Activated T-helper 1 cell treated with anti-CD3 and anti-CD28 coated beads, Interleukin-12 subunit alpha, Interleukin-12 subunit beta, Interleukin-2, Interleukin-4 antibody, amounts not matched to agents 30 ng/mL and 10 ng/mL and 1 ng/mL, durations not matched to agents 14 hours and 24 hours and 36 hours (primary cell): ENCODE measurements at regions not wholly inside any gene's neighbourhood (a gene's known extent, or its start where the extent isn't known, plus 50 kb on each side); places are given as distances from the start of the nearest gene placed in this dataset.

ENCODE experiments used
- DNase-seq: peaks from one replicate; pipeline ENCODE4 v3.0.0; 2021; ENCODE audit warnings: low spot score
- H3K27ac Mint-ChIP-seq: one replicate; pipeline ENCODE4 v1.8.0; 2021; ENCODE audit warnings: mild to moderate bottlenecking, mixed read lengths
- H3K27me3 Mint-ChIP-seq: one replicate; pipeline ENCODE4 v1.8.0; 2022; ENCODE audit warnings: mild to moderate bottlenecking, moderate library complexity, mixed read lengths; ENCODE audit not compliant: insufficient read depth
- H3K36me3 Mint-ChIP-seq: one replicate; pipeline ENCODE4 v1.8.0; 2021; ENCODE audit warnings: low read depth, mixed read lengths
- H3K4me1 Mint-ChIP-seq: one replicate; pipeline ENCODE4 v1.8.0; 2021; ENCODE audit warnings: low read depth, mixed read lengths
- H3K4me3 Mint-ChIP-seq: one replicate; pipeline ENCODE4 v1.8.0; 2021; ENCODE audit warnings: mild to moderate bottlenecking, moderate library complexity, mixed read lengths
- H3K9me3 Mint-ChIP-seq: one replicate; pipeline ENCODE4 v1.8.0; 2021; ENCODE audit warnings: mixed read lengths
- intact Hi-C: fragments of 100-400 bp; cut with micrococcal nuclease; formaldehyde crosslinking; loops from one replicate; pipeline ENCODE4 v1.15.1; 2024

DNA sequence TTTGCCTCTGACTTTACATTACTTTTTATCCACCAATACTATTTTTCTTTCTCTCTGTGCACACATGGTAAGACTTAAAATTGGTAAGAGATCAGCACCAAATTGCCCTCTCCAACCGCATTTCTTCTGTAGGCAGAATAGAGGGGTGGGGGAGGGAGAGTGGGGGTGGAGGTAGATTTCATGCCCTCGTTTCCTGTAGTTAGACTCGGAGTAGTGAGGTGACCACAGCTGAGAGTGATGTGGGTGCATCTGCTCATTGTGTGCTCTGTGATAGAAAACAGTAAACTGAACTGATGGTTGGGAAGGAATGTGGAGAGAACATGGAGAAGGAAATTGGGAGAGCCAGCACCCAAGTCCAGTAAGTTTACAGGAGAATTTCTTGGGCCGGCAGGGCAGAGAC lies 498.3 kb downstream of the IRX1 start:
- Mint-ChIP-seq H3K36me3 (no peaks in the 10 kb centered on the region), H3K27me3 (no peaks in the 10 kb centered on the region), H3K27ac (no peak overlapping the region), H3K4me3 (no peak overlapping the region), H3K9me3 (peaks cover 10% of the 10 kb centered on the region), H3K4me1 (no peaks in the 10 kb centered on the region)
- DNase-seq: no peak
- intact Hi-C loops: no loop called here

DNA sequence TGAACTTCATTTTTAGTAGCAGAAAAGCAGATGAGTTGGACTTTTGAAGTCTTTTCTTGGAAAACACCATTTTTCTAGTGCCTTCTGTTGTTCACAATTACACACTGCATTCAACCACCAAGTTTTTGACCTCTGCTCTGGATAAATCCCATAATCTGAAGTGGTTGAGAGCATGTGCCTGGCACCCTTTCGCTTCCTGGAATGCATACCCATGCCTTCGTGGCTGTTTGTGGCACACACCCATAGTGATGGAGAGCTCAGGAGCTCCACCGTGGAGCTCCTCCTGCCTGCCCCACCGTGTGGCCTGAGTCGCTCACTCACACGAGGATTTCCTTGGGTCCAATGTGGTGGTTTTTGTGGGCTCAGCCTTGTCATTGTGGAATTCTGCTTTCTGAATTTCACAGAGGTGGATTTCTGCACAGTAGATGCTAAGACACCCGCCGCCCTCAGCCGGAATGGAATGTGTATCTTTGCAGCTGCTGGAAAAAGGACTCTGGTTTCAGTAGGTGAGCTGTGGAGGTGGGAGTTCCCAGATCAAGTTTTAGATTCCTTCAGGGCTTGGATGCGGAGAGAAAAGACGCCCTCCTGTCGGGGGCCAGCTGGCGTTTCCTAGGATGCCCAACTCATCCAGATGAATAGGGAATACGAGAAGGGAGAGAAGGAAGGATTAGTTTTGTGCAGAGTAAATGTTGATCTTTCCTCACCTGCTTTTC lies 500.4 kb downstream of the IRX1 start:
- Mint-ChIP-seq H3K4me3 (no peak overlapping the region), H3K27me3 (no peaks in the 10 kb centered on the region), H3K4me1 (no peaks in the 10 kb centered on the region), H3K27ac (no peak overlapping the region), H3K36me3 (no peaks in the 10 kb centered on the region), H3K9me3 (peaks cover 10% of the 10 kb centered on the region)
- no peak for DNase-seq
- intact Hi-C loops: no loop called here

DNA sequence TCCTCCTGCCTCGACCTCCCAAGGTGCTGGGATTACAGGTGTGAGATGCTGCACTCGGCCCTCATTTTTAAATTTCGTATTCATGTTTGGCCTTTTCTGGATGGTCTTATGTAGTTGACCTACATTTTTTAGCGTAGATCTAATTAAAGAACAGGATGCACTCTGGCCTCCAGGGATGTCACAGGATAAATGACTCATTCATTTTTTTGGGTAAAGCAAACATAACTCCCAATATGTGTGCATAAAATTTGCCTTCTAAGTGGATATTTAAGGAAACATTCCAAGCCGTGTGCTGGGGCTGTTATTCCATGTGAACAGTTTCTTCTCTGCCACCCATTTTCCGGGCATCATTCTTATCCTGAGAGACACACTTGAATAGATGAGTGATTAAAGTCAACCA lies 501.6 kb downstream of the IRX1 start:
- no peak overlapping the region for H3K27ac Mint-ChIP-seq
- DNase-seq: no peak
- no peaks in the 10 kb centered on the region for H3K4me1 Mint-ChIP-seq
- no peak overlapping the region for H3K4me3 Mint-ChIP-seq
- H3K27me3 Mint-ChIP-seq: no peaks in the 10 kb centered on the region
- intact Hi-C loops: no loop called here
- H3K36me3 Mint-ChIP-seq: no peaks in the 10 kb centered on the region
- H3K9me3 Mint-ChIP-seq: peaks cover 10% of the 10 kb centered on the region

DNA sequence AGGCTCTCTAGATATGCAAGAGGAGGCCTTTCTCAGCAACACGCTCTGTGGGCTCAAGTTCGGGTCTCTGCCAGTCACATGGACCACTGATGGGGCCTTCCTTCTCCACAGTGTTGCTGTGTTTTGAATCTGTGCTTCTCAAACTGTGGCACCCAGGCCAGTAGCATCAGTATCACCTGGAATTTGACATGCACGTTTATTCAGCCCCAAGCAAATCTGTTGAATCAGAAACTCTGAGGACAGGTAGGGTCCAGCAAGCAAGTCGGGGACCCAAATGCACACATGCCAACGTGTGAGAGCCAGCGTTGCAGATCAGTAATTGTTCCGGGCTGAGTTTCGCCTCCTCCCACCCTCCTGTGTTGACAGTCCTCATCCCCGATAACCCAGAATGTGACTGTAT lies 502.6 kb downstream of the IRX1 start:
- DNase-seq: no peak
- Mint-ChIP-seq H3K4me3 (no peak overlapping the region), H3K36me3 (no peaks in the 10 kb centered on the region), H3K27me3 (no peaks in the 10 kb centered on the region), H3K9me3 (peaks cover 10% of the 10 kb centered on the region), H3K4me1 (no peaks in the 10 kb centered on the region), H3K27ac (no peak overlapping the region)
- intact Hi-C loops: no loop called here

DNA sequence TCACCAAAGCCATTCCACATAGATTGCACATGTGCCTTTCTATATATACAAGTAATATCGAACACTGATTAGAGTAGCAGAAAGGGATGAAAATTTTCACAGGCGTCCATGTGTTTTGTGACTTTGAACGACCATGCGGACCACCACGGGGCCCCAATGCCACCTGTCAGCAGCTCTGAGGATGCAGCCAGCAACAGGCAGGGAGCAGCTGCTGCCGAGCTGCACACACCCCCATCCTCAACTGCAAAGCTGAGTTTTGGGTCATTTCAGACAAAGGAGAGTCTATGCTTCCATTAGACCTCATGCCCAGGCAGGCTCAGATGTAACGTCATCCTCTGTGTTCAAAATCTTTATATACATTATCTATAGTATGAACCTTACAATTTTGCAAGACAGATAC lies 503.8 kb downstream of the IRX1 start:
- Mint-ChIP-seq H3K27ac (no peak overlapping the region), H3K9me3 (peaks cover 6% of the 10 kb centered on the region), H3K4me1 (no peaks in the 10 kb centered on the region), H3K4me3 (no peak overlapping the region), H3K36me3 (no peaks in the 10 kb centered on the region), H3K27me3 (no peaks in the 10 kb centered on the region)
- no peak for DNase-seq
- intact Hi-C loops: no loop called here

DNA sequence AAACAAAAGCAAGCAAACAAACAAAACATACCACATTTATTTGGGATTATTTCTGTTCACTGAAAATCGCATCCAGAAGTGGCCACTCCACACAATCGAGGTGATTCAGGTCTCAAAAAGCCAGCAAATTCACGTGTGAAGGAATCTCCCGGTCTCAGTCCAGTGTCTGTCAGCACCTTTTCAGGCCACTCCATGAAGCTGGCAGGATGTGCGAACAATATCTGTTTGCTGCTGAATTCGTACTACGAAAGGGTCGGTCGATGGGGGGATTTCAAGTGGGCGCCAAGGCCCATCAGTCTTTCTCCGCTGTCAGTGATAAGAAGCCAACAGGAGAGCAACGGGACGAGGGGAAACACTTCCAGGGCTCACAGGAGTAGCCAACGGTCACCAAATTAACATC lies 505.1 kb downstream of the IRX1 start:
- peaks cover 2% of the 10 kb centered on the region for H3K9me3 Mint-ChIP-seq
- H3K27ac Mint-ChIP-seq: no peak overlapping the region
- no peaks in the 10 kb centered on the region for H3K4me1 Mint-ChIP-seq
- H3K27me3 Mint-ChIP-seq: no peaks in the 10 kb centered on the region
- DNase-seq: no peak
- no peak overlapping the region for H3K4me3 Mint-ChIP-seq
- no peaks in the 10 kb centered on the region for H3K36me3 Mint-ChIP-seq
- intact Hi-C loops: no loop called here

DNA sequence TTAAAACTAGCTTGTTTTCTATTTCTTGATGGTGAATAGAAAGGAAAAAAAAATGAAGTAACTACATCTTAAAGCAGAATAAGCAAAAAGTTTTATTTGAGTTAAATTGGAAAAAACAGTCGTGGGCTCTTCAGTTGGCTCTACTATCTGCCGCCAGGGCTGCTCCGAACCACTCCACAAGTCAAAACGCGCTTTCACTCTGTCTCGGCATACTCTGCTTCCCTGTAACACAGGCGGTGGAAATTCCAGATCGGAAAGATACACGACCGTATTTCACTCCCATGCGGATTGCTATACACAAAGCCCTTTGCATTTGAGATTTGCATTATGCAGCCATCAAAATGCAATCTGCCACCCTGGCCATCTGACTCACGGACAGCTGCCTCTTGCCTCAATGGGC lies 505.6 kb downstream of the IRX1 start:
- no peak overlapping the region for H3K4me3 Mint-ChIP-seq
- H3K9me3 Mint-ChIP-seq: no peaks in the 10 kb centered on the region
- no peak for DNase-seq
- H3K4me1 Mint-ChIP-seq: no peaks in the 10 kb centered on the region
- H3K27me3 Mint-ChIP-seq: no peaks in the 10 kb centered on the region
- no peaks in the 10 kb centered on the region for H3K36me3 Mint-ChIP-seq
- intact Hi-C loops: no loop called here
- H3K27ac Mint-ChIP-seq: no peak overlapping the region

DNA sequence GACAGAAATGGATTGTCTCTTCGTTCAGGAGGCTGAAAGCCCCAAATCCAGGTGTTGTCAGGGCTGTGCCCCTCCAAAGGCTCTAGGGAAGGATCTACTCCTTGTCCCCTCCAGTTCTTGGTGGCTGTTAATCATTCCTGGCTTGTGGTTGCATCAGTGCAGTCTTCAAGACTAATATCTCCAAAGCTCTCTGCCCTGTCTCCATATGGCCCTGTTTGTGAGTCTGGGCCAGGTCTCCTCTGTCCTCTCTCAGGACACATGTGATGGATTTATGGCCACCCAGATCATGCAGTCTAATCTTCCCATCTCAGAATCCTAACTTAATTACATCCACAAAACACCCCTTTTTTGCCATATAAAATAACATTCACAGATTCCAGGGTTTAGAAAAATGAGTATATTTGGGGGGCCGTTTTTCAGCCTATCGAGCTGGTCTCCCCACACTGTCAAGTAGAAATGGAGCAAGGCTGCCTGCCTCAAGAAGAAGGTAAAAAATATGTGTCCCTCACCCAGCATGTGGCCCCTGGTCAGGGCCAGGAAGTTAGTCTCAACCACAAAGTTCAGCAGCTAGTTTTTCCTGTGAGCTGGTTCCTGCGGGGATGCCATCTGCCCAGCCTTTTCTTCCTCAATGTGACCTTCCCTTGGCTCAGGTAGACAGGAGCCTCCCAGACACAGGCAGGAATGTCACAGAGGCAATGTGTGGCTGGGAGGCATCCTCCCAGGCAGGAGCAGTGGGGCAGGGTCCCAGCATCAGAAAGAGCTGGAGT lies 509.4 kb downstream of the IRX1 start:
- DNase-seq: no peak
- no peaks in the 10 kb centered on the region for H3K27me3 Mint-ChIP-seq

DNA sequence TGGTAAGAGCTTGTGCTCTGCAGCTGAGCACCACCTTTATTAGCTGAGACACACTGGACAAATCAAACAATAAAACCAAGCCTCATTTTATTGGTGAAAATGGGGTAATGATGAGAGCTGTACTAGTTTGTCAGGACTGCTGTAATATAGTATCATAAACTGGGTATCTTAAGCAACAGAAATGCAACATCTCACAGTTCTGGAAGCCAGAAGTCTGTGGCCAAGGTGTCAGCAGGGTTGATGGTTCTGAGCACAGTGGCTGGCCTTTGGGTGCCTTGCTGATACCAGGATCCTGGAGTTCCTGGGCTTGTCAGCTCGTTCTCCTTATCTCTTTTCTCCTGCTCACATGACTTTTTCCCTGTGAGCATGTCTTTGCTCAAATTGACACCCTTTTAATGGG lies 513.1 kb downstream of the IRX1 start:
- DNase-seq: no peak
- intact Hi-C loops: no loop called here
- no peaks in the 10 kb centered on the region for H3K27me3 Mint-ChIP-seq
- no peaks in the 10 kb centered on the region for H3K4me1 Mint-ChIP-seq
- H3K27ac Mint-ChIP-seq: no peak overlapping the region
- no peaks in the 10 kb centered on the region for H3K9me3 Mint-ChIP-seq
- H3K4me3 Mint-ChIP-seq: no peak overlapping the region
- H3K36me3 Mint-ChIP-seq: no peaks in the 10 kb centered on the region

More for the DNA sequence above, 509.4 kb downstream of the IRX1 start:
- no peaks in the 10 kb centered on the region for H3K4me1 Mint-ChIP-seq
- H3K4me3 Mint-ChIP-seq: no peak overlapping the region
- intact Hi-C loops: no loop called here
- no peak overlapping the region for H3K27ac Mint-ChIP-seq
- no peaks in the 10 kb centered on the region for H3K9me3 Mint-ChIP-seq
- H3K36me3 Mint-ChIP-seq: no peaks in the 10 kb centered on the region

DNA sequence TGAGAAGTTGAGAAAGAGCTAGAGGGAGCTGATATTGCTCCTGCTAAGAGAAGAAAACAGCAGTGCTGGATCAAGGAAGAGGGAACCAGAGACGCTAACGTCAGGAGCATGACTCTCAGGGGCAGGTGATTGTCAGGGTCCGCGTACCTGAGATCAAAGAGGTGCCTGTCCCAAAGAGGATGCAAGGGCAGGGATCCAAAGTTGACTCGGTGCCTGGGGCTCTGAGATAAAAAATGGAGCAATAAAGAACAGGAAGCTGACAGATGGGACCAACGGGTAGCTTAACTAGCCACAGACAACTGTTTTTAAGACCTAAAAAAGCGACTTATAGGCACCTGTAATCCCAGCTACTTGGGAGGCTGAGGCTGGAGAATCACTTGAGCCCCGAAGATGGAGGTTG lies 517.8 kb downstream of the IRX1 start:
- Mint-ChIP-seq H3K9me3 (no peaks in the 10 kb centered on the region), H3K4me1 (no peaks in the 10 kb centered on the region), H3K27ac (no peak overlapping the region), H3K4me3 (no peak overlapping the region), H3K36me3 (no peaks in the 10 kb centered on the region), H3K27me3 (no peaks in the 10 kb centered on the region)
- intact Hi-C loops: no loop called here
- no peak for DNase-seq

DNA sequence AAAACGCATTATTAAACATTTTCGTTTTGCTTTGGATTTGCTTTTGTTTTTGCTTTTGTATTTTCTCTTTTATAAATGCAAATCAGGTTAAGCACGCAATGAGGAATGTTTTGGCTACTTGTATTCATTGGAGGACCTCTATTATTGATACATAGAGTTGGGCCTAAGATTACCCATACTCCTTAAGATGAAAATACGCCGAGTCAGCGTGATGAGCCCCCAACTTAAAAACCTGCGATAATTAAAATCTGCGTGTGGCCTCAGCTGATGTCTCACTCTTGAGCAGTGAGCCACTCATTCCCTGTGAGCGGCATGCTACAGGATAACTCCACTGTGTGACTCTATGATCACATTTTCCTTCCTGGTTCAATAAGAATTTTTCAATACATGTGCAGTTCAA lies 518.3 kb downstream of the IRX1 start:
- H3K4me3 Mint-ChIP-seq: no peak overlapping the region
- H3K36me3 Mint-ChIP-seq: no peaks in the 10 kb centered on the region
- no peak overlapping the region for H3K27ac Mint-ChIP-seq
- H3K27me3 Mint-ChIP-seq: no peaks in the 10 kb centered on the region
- no peak for DNase-seq
- no peaks in the 10 kb centered on the region for H3K9me3 Mint-ChIP-seq
- intact Hi-C loops: no loop called here
- H3K4me1 Mint-ChIP-seq: no peaks in the 10 kb centered on the region

DNA sequence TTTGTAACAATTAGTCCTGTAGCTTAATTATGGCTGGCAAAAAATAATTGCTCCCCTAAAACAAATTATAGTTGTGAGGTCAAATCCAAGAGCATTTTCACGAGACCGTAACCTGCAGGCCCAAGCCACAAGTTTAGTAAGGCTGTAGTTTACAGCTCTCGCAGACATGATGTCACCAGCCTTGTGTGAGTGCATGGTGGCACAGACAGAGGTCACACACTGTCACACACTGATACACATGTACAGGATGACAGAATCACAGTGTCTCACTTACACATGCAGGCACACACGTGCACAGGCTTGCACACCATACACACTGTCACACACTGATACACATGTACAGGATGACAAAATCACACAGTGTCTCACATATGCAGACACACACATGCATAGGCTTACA lies 518.8 kb downstream of the IRX1 start:
- Mint-ChIP-seq H3K4me3 (no peak overlapping the region), H3K27ac (no peak overlapping the region), H3K27me3 (no peaks in the 10 kb centered on the region), H3K4me1 (no peaks in the 10 kb centered on the region), H3K36me3 (no peaks in the 10 kb centered on the region), H3K9me3 (no peaks in the 10 kb centered on the region)
- intact Hi-C loops: no loop called here
- DNase-seq: no peak

DNA sequence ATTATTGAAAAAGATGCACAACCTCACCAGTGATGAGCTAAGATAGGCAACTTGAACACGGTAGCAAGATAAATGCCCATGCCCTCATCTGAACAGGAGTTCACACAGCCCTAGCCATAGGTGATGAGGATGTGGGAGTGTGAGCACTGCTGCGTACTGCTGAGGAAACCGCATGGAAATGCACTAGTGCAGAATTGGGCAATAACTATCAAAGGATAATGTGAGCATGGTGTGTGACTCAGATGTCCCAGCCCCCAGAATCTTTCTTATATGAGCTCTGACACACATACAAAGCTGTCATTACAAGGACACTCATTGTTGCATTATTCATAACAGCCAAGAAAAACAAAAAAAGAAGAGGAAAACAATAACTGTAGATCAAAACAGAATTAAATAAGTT lies 521.2 kb downstream of the IRX1 start:
- H3K9me3 Mint-ChIP-seq: no peaks in the 10 kb centered on the region

More for the DNA sequence above, 521.2 kb downstream of the IRX1 start:
- Mint-ChIP-seq H3K36me3 (no peaks in the 10 kb centered on the region), H3K4me3 (no peak overlapping the region), H3K4me1 (no peaks in the 10 kb centered on the region), H3K27ac (no peak overlapping the region), H3K27me3 (no peaks in the 10 kb centered on the region)
- no peak for DNase-seq
- intact Hi-C loops: no loop called here
